ENCODE measurements at regions not wholly inside any gene's neighbourhood (a gene's known extent, or its start where the extent isn't known, plus 50 kb on each side); places are given as distances from the start of the nearest gene placed in this dataset.

- TF ChIP-seq CTCF (IDR thresholded peaks at IDR 0.05) (no peak), EZH2 (IDR thresholded peaks at IDR 0.05; ENCODE audit: borderline replicate concordance, insufficient read depth, low read depth, low read length, poor library complexity, severe bottlenecking) (no peak)
Measured at GRCh38 chr13:34777914-34778303, 164.2 kb upstream of the NBEA start.
